ENCODE measurements at regions not wholly inside any gene's neighbourhood (a gene's known extent, or its start where the extent isn't known, plus 50 kb on each side); places are given as distances from the start of the nearest gene placed in this dataset.

DNA sequence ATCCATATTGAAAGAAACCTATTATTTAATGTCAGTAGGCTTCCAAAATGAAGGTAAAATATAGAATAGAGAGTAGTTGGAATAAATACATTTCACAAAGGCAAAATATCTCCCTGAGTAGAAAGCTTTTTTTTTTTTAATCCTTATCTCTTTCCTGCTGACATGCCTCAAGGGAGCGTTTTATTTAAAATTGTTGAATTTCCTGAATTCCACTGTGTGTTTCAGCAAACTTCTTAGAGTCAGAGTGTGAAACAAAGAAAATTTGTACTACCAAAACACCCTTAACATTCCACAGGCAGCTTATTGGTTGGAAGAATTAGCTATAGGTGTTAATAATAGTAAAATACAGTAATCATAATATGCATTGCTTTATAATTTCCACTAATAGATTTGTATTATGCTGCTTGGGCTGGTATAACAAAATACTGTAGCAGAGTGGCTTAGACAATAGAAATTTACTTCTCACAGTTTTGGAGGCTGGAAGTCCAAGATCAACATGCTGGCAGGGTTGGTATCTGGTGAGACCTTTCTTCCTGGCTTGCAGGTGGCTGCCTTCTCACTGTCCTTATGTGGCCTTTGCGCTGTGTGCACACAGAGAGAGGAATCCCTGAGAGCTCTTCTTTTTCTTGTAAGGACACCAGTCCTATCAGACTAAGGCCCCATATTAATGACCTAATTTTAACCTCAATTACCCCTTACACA is 468.4 kb upstream of the C1orf87 start:
- H3K9me3 Mint-ChIP-seq (ENCODE audit: unreplicated experiment): no peaks in the 10 kb centered on the region
- TF ChIP-seq, protein P1, sequence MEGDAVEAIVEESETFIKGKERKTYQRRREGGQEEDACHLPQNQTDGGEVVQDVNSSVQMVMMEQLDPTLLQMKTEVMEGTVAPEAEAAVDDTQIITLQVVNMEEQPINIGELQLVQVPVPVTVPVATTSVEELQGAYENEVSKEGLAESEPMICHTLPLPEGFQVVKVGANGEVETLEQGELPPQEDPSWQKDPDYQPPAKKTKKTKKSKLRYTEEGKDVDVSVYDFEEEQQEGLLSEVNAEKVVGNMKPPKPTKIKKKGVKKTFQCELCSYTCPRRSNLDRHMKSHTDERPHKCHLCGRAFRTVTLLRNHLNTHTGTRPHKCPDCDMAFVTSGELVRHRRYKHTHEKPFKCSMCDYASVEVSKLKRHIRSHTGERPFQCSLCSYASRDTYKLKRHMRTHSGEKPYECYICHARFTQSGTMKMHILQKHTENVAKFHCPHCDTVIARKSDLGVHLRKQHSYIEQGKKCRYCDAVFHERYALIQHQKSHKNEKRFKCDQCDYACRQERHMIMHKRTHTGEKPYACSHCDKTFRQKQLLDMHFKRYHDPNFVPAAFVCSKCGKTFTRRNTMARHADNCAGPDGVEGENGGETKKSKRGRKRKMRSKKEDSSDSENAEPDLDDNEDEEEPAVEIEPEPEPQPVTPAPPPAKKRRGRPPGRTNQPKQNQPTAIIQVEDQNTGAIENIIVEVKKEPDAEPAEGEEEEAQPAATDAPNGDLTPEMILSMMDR (IDR thresholded peaks at IDR 0.05; ENCODE audit: partially characterized antibody, unreplicated experiment): no peak
- H3K36me3 Mint-ChIP-seq (ENCODE audit: unreplicated experiment): no peaks in the 10 kb centered on the region
- H3K4me3 Mint-ChIP-seq (ENCODE audit: unreplicated experiment): no peak overlapping the region
- DNase-seq: no peak
- H3K4me1 Mint-ChIP-seq (ENCODE audit: low read depth, unreplicated experiment): no peaks in the 10 kb centered on the region
- peaks cover 2% of the 10 kb centered on the region for H3K27me3 Mint-ChIP-seq (ENCODE audit: unreplicated experiment)
- no peak overlapping the region for H3K27ac Mint-ChIP-seq (ENCODE audit: unreplicated experiment)

- Mint-ChIP-seq H3K27ac (ENCODE audit: unreplicated experiment) (no peak overlapping the region), H3K9me3 (ENCODE audit: unreplicated experiment) (no peaks in the 10 kb centered on the region), H3K4me1 (ENCODE audit: low read depth, unreplicated experiment) (no peaks in the 10 kb centered on the region), H3K27me3 (ENCODE audit: unreplicated experiment) (no peaks in the 10 kb centered on the region), H3K4me3 (ENCODE audit: unreplicated experiment) (no peak overlapping the region), H3K36me3 (ENCODE audit: unreplicated experiment) (no peaks in the 10 kb centered on the region)
- TF ChIP-seq, protein P1 (IDR thresholded peaks at IDR 0.05; ENCODE audit: partially characterized antibody, unreplicated experiment): no peak
- no peak for DNase-seq
Observed at GRCh38 chr1:60540141-60540540, 466.6 kb upstream of the C1orf87 start.

DNA sequence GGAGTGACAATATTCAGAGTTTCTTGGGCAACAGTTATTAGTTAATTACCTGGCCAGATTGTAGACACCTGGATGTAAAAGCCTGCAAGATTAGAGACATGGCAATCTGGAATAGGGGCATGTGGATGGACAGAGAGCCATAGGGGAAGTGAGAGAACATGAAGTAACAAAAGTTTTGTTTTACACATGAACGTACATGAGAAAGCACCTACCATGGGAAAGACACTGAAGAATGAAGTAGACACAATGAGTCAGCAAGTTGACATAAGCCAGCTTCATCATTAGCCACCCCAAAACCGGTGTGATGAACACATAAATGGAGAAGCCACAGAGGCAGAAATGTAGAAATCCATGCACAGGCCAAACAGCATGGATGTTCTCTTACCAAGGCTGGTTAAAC is 462.1 kb upstream of the C1orf87 start:
- Mint-ChIP-seq H3K9me3 (ENCODE audit: unreplicated experiment) (no peaks in the 10 kb centered on the region), H3K4me3 (ENCODE audit: unreplicated experiment) (no peak overlapping the region), H3K36me3 (ENCODE audit: unreplicated experiment) (no peaks in the 10 kb centered on the region), H3K4me1 (ENCODE audit: low read depth, unreplicated experiment) (no peaks in the 10 kb centered on the region), H3K27ac (ENCODE audit: unreplicated experiment) (no peak overlapping the region), H3K27me3 (ENCODE audit: unreplicated experiment) (no peaks in the 10 kb centered on the region)
- TF ChIP-seq, protein P1 (IDR thresholded peaks at IDR 0.05; ENCODE audit: partially characterized antibody, unreplicated experiment): no peak
- no peak for DNase-seq

GRCh38 chr1:60527567-60527966 is 454.0 kb upstream of the C1orf87 start:
- TF ChIP-seq, protein P1 (IDR thresholded peaks at IDR 0.05; ENCODE audit: partially characterized antibody, unreplicated experiment): no peak
- Mint-ChIP-seq H3K36me3 (ENCODE audit: unreplicated experiment) (no peaks in the 10 kb centered on the region), H3K4me3 (ENCODE audit: unreplicated experiment) (no peak overlapping the region), H3K27me3 (ENCODE audit: unreplicated experiment) (no peaks in the 10 kb centered on the region), H3K4me1 (ENCODE audit: low read depth, unreplicated experiment) (no peaks in the 10 kb centered on the region), H3K27ac (ENCODE audit: unreplicated experiment) (no peak overlapping the region), H3K9me3 (ENCODE audit: unreplicated experiment) (peaks cover 3% of the 10 kb centered on the region)
- DNase-seq: no peak

DNA sequence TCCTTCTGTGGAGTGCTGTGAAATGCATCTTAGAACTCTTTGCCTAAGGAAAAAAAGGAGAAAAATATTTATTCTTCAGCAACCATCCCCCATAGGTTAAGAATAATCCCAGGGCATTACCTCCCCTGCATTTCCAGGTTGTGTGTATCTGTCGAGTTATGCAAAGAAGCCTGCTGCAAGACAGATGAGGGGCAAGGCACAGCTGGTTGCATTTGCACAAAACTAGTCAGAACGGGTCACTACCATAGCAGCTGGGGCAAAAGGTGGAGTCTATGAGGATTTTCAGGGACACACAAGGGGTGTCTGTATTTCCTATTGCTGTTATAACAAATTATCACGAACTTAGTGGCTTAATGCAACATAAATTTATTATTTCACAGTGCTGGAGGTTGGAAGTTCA is 443.4 kb upstream of the C1orf87 start:
- Mint-ChIP-seq H3K27ac (ENCODE audit: unreplicated experiment) (peak overlapping the region; percentile 5), H3K27me3 (ENCODE audit: unreplicated experiment) (no peaks in the 10 kb centered on the region), H3K36me3 (ENCODE audit: unreplicated experiment) (no peaks in the 10 kb centered on the region), H3K4me3 (ENCODE audit: unreplicated experiment) (no peak overlapping the region), H3K9me3 (ENCODE audit: unreplicated experiment) (no peaks in the 10 kb centered on the region), H3K4me1 (ENCODE audit: low read depth, unreplicated experiment) (peaks cover 6% of the 10 kb centered on the region)
- TF ChIP-seq, protein P1 (IDR thresholded peaks at IDR 0.05; ENCODE audit: partially characterized antibody, unreplicated experiment): no peak
- no peak for DNase-seq

Measured in glutamatergic neuron (in vitro differentiated cells).